Sciatic nerve (tissue), 2 donors: ENCODE measurements at regions not wholly inside any gene's neighbourhood (a gene's known extent, or its start where the extent isn't known, plus 50 kb on each side); places are given as distances from the start of the nearest gene placed in this dataset.
"Not testable (repeated sequence)": the region's sequence is repeated elsewhere in the genome, so short reads cannot be mapped to it uniquely, and the experiment has no call there.

Source experiments
- ATAC-seq: fragments of 200-7000 bp; cut with Tn5 transposase; one replicate; pipeline ENCODE4 v1.9.1; 2020; ENCODE audit warnings: mild to moderate bottlenecking, moderate library complexity
- DNase-seq: peaks from one replicate; pipeline ENCODE4 v3.0.0-alpha.2; 2020; ENCODE audit warnings: low spot score
- intact Hi-C: fragments of 100-400 bp; cut with DNase I; formaldehyde crosslinking; loops from one replicate; pipeline ENCODE4 v1.14.2; 2022
- donor health status: DM: no; HTN: no; CAD: no.
- donor health status: DM: no; HTN: no; CAD: no.

- ATAC-seq = no peak
- no peak for DNase-seq
- intact Hi-C loops = no loop called here
Measured at GRCh38 chr14:106528717-106529116, 1002.3 kb downstream of the TMEM121 start.

DNA sequence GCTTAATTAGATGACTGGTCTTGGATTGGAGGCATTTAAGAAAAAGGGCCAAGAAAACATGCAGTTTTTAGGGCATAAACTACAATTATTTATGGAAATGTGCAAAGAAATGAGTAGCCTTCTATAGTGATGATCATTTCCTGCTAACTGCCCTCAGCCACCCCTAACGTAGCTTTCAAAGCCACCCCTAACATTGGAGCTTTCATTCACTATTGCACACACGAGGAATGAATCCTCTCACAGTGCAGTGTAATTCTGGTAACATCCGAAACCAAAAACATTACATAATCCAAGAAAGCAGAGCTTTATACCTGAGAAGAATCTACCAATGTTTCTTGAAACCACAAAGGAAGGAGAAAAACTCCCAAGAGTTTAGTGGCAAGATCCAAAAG lies 1003.6 kb downstream of the TMEM121 start:
- no peak for DNase-seq
- ATAC-seq = no peak
- intact Hi-C loops = no loop called here

DNA sequence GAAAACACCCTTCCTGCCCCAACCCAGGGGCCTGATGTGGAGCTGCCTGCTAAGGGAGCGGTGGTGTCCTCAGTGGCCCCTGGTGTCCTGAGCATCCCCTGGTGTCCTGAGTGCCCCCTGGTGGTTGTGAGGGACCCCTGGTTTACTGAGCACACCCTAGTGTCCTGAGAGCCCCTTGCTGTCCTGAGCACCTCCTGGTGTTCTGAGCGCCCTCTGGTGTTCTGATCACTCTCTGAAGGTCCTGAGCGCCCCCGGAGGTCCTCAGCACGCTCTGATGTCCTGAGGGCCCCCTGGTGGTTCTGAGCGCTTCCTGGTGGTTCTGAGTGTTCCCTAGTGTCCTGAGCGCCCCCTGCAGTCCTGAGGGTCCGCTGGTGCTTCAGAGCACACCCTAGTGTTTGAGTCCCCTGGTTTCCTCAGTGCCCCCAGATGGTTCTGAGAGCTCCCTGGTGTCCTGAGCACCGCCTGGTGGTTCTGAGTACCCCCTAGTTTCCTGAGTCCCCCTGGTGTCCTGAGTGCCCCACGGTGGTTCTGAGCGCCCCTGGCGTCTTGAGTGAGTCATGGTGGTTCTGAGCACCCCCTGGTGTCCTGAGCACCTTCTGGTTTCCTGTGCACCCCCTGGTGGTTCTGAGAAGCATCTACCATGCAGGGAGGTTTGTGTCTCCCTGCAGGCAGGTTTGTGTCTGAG lies 1004.2 kb downstream of the TMEM121 start:
- DNase-seq (no peak), ATAC-seq (no peak)
- intact Hi-C loops = no loop called here

- ATAC-seq, intact Hi-C loops, DNase-seq: not testable (repeated sequence)
Measured at GRCh38 chr14:106537597-106537996, 1011.2 kb downstream of the TMEM121 start.

GRCh38 chr14:106538201-106538600 lies 1011.8 kb downstream of the TMEM121 start:
- DNase-seq = no peak
- intact Hi-C loops = no loop called here
- no peak for ATAC-seq

GRCh38 chr14:106547735-106548434 lies 1021.5 kb downstream of the TMEM121 start:
- ATAC-seq (no peak), DNase-seq (no peak)
- intact Hi-C loops = no loop called here

DNA sequence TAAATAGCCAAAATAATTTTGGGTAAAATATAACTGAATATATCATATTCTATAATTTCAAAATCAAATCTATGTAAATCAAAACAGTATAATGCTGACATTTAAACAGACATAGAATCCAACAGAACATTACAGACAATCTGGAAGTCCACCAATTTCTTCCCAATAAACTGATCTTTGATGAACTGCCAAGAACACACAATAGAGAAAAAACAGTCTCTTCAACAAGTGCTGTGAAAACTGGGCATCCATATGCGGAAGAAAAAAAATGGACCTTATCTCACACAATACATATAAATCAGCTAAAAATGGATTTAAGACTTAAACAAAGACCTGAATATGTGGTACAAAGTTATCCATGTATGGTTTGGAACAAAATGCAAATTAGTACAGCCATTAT lies 1022.7 kb downstream of the TMEM121 start:
- intact Hi-C loops = no loop called here
- no peak for DNase-seq
- ATAC-seq = no peak

DNA sequence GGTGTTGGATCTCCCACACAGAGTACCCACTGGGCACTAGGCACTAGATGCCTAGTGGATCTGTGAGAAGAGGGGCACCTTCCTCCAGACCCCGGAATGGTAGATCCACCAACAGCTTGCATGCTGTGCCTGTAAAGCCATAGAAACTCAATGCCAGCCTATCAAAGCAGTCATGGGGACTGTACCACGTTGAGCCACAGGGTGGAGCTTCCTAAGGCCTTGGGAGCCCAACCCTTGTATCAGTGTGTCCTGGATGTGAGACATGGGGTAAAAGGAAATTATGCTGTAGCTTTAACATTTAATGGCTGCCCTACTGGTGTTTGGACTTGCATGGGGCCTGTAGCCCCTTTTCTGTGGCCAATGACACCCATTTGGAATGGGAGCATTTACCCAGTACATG lies 1024.9 kb downstream of the TMEM121 start:
- intact Hi-C loops = no loop called here
- ATAC-seq (no peak), DNase-seq (no peak)

- ATAC-seq, intact Hi-C loops, DNase-seq: not testable (repeated sequence)
Measured at GRCh38 chr14:106556211-106556610, 1029.8 kb downstream of the TMEM121 start.

DNA sequence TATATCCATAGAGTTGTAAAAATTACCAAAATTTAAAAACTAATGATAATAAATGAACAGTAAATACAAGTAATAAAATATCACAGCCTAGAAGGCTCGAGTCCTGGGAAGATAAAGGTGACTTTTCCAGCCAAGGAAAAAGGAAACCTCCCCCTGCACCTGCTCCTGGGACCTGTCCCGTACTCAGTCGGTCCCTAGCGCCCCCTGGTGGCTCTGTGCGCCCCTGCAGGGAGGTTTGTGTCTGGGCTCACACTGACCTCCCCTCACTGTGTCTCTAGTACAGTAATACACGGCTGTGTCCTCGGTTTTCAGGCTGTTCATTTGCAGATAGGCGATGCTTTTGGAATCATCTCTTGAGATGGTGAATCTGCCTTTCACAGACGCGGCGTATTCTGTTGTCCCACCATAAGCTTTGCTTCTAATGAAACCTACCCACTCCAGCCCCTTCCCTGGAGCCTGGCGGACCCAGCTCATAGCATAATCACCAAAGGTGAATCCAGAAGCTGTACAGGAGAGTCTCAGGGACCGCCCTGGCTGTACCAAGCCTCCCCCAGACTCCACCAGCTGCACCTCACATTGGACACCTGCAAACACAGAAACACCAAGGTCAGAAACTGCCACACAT lies 1030.4 kb downstream of the TMEM121 start:
- no peak for ATAC-seq
- no peak for DNase-seq
- intact Hi-C loops = no loop called here

DNA sequence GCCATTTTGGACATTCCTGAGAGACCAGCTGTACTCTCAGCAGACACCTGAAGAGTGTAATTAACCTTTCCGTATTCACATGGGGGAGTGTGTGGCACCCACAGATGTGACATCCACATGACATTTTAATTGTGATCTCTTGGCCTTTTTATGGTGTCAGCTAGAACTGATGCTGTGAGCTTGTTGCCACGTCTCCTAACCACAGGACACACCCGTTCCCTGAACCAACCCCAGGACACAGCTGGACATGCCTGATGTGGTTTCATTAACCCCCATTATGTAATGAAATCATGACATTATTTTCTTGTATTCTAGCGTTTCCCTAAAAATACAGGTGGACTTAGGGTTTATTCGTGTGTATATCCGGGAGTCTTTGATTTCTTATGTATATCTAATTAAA lies 1036.1 kb downstream of the TMEM121 start:
- intact Hi-C loops = no loop called here
- ATAC-seq (no peak), DNase-seq (no peak)

- DNase-seq = no peak
- intact Hi-C loops = no loop called here
- no peak for ATAC-seq
Measured at GRCh38 chr14:106564058-106564643, 1037.8 kb downstream of the TMEM121 start.

DNA sequence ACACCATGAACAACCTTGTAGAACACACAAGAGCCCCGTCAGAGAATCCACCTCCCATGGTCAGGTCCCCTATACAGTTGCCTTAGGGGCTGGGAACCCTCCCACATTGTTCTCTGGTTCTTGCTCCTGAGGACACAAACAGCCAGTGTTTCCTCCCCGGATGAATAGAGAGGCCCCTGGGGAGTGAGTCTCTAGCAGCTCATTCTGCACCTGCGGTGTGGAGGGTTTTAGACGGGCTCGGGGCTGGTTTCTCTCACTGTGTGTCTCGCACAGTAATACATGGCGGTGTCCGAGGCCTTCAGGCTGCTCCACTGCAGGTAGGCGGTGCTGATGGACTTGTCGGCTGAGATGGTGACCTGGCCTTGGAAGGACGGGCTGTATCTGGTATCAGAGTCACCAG lies 1052.1 kb downstream of the TMEM121 start:
- intact Hi-C loops = no loop called here
- DNase-seq (no peak), ATAC-seq (no peak)

- no peak for DNase-seq
- no peak for ATAC-seq
- intact Hi-C loops = no loop called here
Measured at GRCh38 chr14:106579084-106579483, 1052.7 kb downstream of the TMEM121 start.

DNA sequence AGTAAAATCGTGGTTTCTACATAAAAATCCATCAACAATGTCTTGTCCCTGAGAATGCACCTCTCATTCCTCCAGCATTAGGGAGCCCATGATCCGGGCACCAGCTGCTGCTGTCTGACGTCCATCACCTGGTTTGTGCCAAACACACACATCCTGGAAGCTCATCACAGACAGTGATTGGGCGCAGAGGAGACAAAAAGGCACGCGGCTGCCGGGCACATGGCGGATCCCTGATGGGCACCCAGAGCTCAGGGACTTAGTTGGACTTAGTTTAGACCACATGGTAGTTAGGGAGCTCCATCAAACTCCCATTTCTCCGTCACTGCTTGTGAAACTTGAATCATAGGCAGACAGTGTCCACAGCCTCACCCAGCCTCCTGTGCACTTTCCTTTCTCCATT lies 1059.3 kb downstream of the TMEM121 start:
- intact Hi-C loops = no loop called here
- ATAC-seq (no peak), DNase-seq (no peak)

- ATAC-seq = no peak
- intact Hi-C loops = no loop called here
- DNase-seq = no peak
Measured at GRCh38 chr14:106586098-106586704, 1059.8 kb downstream of the TMEM121 start.

DNA sequence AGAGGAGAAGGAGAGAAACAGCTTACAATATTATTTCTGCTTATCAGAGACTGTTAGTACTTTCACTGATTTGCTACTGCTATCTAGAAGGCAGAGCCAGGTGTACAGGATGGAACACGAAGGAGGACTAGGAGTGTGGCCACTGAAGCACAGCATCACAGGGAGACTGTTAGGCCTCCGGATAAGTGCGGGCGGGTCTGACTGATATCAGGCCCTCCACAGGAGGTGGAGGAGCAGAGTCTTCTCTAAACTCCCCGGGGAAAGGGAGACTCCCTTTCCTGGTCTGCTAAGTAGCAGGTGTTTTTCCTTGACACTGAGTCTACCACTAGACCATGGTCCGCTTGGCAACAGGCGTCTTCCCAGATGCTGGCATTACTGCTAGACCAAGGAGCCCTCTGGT lies 1065.2 kb downstream of the TMEM121 start:
- intact Hi-C loops, ATAC-seq, DNase-seq: not testable (repeated sequence)

GRCh38 chr14:106592115-106592852 lies 1065.9 kb downstream of the TMEM121 start:
- DNase-seq, ATAC-seq, intact Hi-C loops: not testable (repeated sequence)

DNA sequence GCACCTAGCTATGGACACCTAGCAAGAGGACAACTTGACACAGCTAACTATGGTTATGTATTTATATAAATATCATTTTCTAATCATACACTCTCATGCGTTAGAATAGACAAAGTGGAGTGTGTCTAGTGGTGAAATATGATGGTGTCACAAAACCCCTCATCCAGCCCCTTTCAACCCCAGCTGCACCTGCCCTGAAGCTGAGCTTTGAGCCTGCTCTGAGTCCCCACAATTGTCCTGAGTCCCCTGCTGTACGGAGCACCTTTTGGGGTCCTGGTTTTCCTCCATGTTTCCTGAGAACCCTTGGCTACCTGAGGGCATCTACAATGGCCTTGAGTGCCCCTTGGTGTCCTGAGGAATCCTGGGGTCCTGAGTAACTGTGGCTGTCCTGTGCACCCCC lies 1072.8 kb downstream of the TMEM121 start:
- no peak for ATAC-seq
- intact Hi-C loops = no loop called here
- no peak for DNase-seq
